Natural killer cell (primary cell): ENCODE measurements at regions not wholly inside any gene's neighbourhood (a gene's known extent, or its start where the extent isn't known, plus 50 kb on each side); places are given as distances from the start of the nearest gene placed in this dataset.

Source experiments
- ATAC-seq, 3 donors: fragments of 150-1000 bp in 2 of 3; fragments of 200-7000 bp in 1 of 3; cut with Tn5 transposase; 1 replicate in 1 of 3; 2 replicates in 2 of 3; pipeline ENCODE4 v1.10.0; 2021; ENCODE audit warnings: mild to moderate bottlenecking in 2 of 3, moderate library complexity in 2 of 3
- DNase-seq, 2 donors: peaks; one replicate each; pipeline versions ENCODE4 v3.0.0 to v3.0.0-alpha.2; 2013 to 2021; ENCODE audit warnings: mixed read lengths in 1 of 2
- H3K27ac ChIP-seq: one replicate; pipeline ENCODE4 v1.5.1; 2013; ENCODE audit warnings: mild to moderate bottlenecking, low read length
- H3K27me3 ChIP-seq: one replicate; pipeline ENCODE4 v1.6.1; 2013; ENCODE audit warnings: low read length; ENCODE audit not compliant: control insufficient read depth, insufficient read depth
- H3K36me3 ChIP-seq: one replicate; pipeline ENCODE4 v1.6.1; 2013; ENCODE audit warnings: low read length; ENCODE audit not compliant: control insufficient read depth, insufficient read depth
- H3K4me1 ChIP-seq: one replicate; pipeline ENCODE4 v1.6.1; 2013; ENCODE audit warnings: low read length; ENCODE audit not compliant: control insufficient read depth, insufficient read depth
- H3K4me3 ChIP-seq: one replicate; pipeline ENCODE4 v1.5.1; 2013; ENCODE audit warnings: low read length
- H3K9me3 ChIP-seq: one replicate; pipeline ENCODE4 v1.6.1; 2013; ENCODE audit warnings: low read length; ENCODE audit not compliant: control insufficient read depth, insufficient read depth
- H3K27ac Mint-ChIP-seq, 2 donors: one replicate each; pipeline ENCODE4 v1.8.0; 2022; ENCODE audit warnings: mild to moderate bottlenecking in 2 of 2, mixed read lengths in 2 of 2, moderate library complexity in 1 of 2
- H3K27me3 Mint-ChIP-seq, 2 donors: one replicate each; pipeline ENCODE4 v1.8.0; 2022; ENCODE audit warnings: low read depth in 2 of 2, mixed read lengths in 2 of 2
- H3K36me3 Mint-ChIP-seq: one replicate; pipeline ENCODE4 v1.8.0; 2022; ENCODE audit warnings: mixed read lengths
- H3K4me1 Mint-ChIP-seq, 2 donors: one replicate each; pipeline ENCODE4 v1.8.0; 2022; ENCODE audit warnings: mixed read lengths in 2 of 2
- H3K4me3 Mint-ChIP-seq: one replicate; pipeline ENCODE4 v1.8.0; 2022; ENCODE audit warnings: mild to moderate bottlenecking, moderate library complexity, mixed read lengths
- H3K9me3 Mint-ChIP-seq, 2 donors: one replicate each; pipeline ENCODE4 v1.8.0; 2022; ENCODE audit warnings: mixed read lengths in 2 of 2
- WGBS: methylation state at CpG from one replicate; pipeline ENCODE4 v1.1.7; 2013; ENCODE audit warnings: missing lambda C conversion rate; ENCODE audit not compliant: insufficient coverage; 5-methylcytosine and 5-hydroxymethylcytosine counted together
- intact Hi-C: fragments of 100-400 bp; cut with micrococcal nuclease; formaldehyde crosslinking; loops from one replicate; pipeline ENCODE4 v1.14.2; 2022
- TF ChIP-seq, protein P1 (sequence below): fragments of 200-600 bp; IDR thresholded peaks from one replicate; pipeline ENCODE4 v1.8.0; 2022; ENCODE audit warnings: antibody characterized with exemption

DNA sequence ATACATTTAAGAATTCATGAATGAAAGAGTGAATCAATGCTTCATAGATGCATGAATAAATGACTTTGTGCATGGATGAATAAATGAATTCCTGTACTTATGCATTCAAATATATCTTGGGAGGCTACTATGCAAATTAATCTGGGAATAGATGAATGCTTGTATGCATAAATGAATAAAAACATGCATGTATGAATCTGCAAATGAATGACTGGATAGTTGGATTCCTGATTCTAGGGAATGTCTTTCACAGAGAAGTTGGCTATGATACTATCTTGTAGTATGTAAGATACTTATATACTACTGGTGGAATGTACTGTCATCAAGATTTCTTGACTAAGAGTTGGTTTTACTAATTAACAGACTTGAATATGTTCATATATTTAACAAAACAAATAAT lies 75.3 kb upstream of the ASTN2 start:
- H3K9me3 Mint-ChIP-seq, result no peaks in the 10 kb centered on the region
- ATAC-seq, result no peak
- Histone ChIP-seq H3K4me3 (no peak overlapping the region), H3K27me3 (no peaks in the 10 kb centered on the region), H3K4me1 (peaks cover 3% of the 10 kb centered on the region), H3K27ac (no peak overlapping the region), H3K36me3 (no peaks in the 10 kb centered on the region), H3K9me3 (no peaks in the 10 kb centered on the region)
- H3K27me3 Mint-ChIP-seq, result no peaks in the 10 kb centered on the region
- peaks cover 0 to 25% of the 10 kb centered on the region in 2 donors for H3K4me1 Mint-ChIP-seq
- intact Hi-C loops, result no loop called here
- H3K4me3 Mint-ChIP-seq, result no peak overlapping the region
- no peak for DNase-seq
- TF ChIP-seq, protein P1, sequence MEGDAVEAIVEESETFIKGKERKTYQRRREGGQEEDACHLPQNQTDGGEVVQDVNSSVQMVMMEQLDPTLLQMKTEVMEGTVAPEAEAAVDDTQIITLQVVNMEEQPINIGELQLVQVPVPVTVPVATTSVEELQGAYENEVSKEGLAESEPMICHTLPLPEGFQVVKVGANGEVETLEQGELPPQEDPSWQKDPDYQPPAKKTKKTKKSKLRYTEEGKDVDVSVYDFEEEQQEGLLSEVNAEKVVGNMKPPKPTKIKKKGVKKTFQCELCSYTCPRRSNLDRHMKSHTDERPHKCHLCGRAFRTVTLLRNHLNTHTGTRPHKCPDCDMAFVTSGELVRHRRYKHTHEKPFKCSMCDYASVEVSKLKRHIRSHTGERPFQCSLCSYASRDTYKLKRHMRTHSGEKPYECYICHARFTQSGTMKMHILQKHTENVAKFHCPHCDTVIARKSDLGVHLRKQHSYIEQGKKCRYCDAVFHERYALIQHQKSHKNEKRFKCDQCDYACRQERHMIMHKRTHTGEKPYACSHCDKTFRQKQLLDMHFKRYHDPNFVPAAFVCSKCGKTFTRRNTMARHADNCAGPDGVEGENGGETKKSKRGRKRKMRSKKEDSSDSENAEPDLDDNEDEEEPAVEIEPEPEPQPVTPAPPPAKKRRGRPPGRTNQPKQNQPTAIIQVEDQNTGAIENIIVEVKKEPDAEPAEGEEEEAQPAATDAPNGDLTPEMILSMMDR, result no peak
- no peaks in the 10 kb centered on the region for H3K36me3 Mint-ChIP-seq
- H3K27ac Mint-ChIP-seq, result peak overlapping the region in 1 of 2 donors; percentile 10

DNA sequence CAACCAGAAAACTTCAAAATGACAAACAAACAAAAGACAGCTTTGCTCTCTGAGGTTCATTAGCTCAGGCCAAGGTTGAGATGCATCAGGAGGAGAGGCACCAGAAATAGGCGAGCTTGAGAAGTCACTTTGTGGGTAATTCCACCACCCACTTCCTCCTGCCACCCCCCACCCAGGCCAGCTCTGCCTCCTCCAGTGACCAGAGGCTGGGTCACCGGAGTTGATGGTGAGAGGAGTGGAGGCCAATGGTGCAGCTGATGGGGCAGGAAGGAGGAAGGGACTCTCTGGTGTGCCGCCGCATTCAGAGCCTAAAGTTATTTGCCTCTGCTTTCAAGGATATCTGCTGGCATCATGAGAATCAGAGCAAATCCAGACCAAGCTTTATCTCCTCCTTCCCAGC lies 73.8 kb upstream of the ASTN2 start:
- ATAC-seq, result no peak
- WGBS, result 85% methylated on average over 4 of the region's 4 CpGs
- intact Hi-C loops, result no loop called here

DNA sequence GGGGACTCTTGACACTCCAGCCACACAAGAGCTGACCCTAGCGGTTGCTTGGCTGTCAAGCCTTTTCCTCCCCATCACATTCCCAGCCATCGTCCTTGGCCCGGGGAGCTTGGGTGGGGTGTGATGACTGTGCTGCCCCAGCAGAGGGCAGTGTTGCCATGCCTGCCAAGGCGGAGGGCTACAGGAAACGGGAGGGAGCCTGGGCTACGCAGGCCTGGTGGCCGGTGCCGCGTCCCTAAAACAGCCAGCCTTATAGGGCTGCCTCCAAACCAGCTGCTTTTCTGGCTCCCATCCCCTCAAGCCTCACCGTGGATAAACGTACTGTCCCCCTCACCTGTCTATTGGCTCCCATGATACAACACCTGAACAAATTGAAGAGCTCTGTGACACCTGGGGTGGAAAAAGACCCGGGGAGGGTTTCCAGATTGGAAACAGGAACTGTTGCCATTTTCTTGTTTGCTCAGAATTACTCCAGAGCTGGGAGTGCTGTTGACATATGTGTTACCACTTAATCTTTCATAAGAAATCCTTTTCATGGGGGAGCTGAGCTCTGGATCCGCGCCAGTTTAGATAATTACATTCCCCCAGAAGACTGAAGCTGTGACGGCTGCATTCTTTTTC lies 72.8 kb upstream of the ASTN2 start:
- Mint-ChIP-seq H3K4me1 (peaks cover 0 to 19% of the 10 kb centered on the region in 2 donors), H3K9me3 (no peaks in the 10 kb centered on the region), H3K4me3 (peak overlapping the region; percentile 3), H3K27me3 (no peaks in the 10 kb centered on the region), H3K27ac (no peak overlapping the region), H3K36me3 (no peaks in the 10 kb centered on the region)
- H3K27me3 ChIP-seq, result no peaks in the 10 kb centered on the region
- no peak overlapping the region for H3K27ac ChIP-seq
- TF ChIP-seq, protein P1, result peak; percentile 66
- H3K9me3 ChIP-seq, result no peaks in the 10 kb centered on the region
- intact Hi-C loops, result no loop called here
- 17% methylated on average over 14 of the region's 15 CpGs for WGBS
- no peaks in the 10 kb centered on the region for H3K36me3 ChIP-seq
- H3K4me1 ChIP-seq, result peaks cover 3% of the 10 kb centered on the region
- ATAC-seq (peak; percentile 81 to 96 (median 89)), DNase-seq (peak; percentile 25 to 38)
- H3K4me3 ChIP-seq, result no peak overlapping the region

More for the DNA sequence above, 73.8 kb upstream of the ASTN2 start:
- no peak overlapping the region for H3K27ac ChIP-seq
- peaks cover 0 to 19% of the 10 kb centered on the region in 2 donors for H3K4me1 Mint-ChIP-seq
- TF ChIP-seq, protein P1, result no peak
- no peaks in the 10 kb centered on the region for H3K9me3 ChIP-seq
- no peaks in the 10 kb centered on the region for H3K36me3 ChIP-seq
- peak overlapping the region; percentile 50 for H3K4me3 Mint-ChIP-seq
- no peak overlapping the region for H3K4me3 ChIP-seq
- no peaks in the 10 kb centered on the region for H3K27me3 Mint-ChIP-seq
- peaks cover 3% of the 10 kb centered on the region for H3K4me1 ChIP-seq
- H3K27ac Mint-ChIP-seq, result peak overlapping the region in 1 of 2 donors; percentile 23
- no peaks in the 10 kb centered on the region for H3K27me3 ChIP-seq
- H3K36me3 Mint-ChIP-seq, result no peaks in the 10 kb centered on the region
- H3K9me3 Mint-ChIP-seq, result no peaks in the 10 kb centered on the region
- no peak for DNase-seq

DNA sequence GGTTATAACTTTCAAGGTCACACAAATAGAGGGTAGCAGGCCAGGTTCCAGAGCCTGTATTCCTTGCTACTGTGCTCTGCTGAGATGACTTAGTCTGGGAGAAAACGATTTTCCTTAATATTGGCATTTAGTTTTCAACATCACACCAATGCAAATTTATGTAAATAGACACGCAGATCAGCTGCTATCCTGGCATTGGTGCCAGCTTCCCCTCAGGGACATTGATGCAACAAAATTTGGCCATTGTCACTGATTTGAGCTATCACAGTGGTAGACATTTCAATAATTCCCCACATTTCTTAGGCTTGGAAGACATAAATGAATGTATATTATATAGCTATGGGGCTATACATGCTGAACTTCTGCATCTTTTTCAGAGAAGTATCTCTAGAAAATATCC lies 71.6 kb upstream of the ASTN2 start:
- DNase-seq, result no peak
- TF ChIP-seq, protein P1, result no peak
- H3K36me3 Mint-ChIP-seq, result no peaks in the 10 kb centered on the region
- Histone ChIP-seq H3K27me3 (no peaks in the 10 kb centered on the region), H3K9me3 (no peaks in the 10 kb centered on the region), H3K4me1 (peaks cover 3% of the 10 kb centered on the region), H3K36me3 (no peaks in the 10 kb centered on the region), H3K4me3 (no peak overlapping the region), H3K27ac (no peak overlapping the region)
- H3K27ac Mint-ChIP-seq, result no peak overlapping the region
- H3K9me3 Mint-ChIP-seq, result no peaks in the 10 kb centered on the region
- 80% methylated on average over 2 of the region's 2 CpGs for WGBS
- H3K4me1 Mint-ChIP-seq, result peaks cover 0 to 19% of the 10 kb centered on the region in 2 donors
- no peak for ATAC-seq
- intact Hi-C loops, result no loop called here
- no peak overlapping the region for H3K4me3 Mint-ChIP-seq
- no peaks in the 10 kb centered on the region for H3K27me3 Mint-ChIP-seq
